NCI-H1092 (cell line): ENCODE measurements at regions not wholly inside any gene's neighbourhood (a gene's known extent, or its start where the extent isn't known, plus 50 kb on each side); places are given as distances from the start of the nearest gene placed in this dataset.
"Not testable (repeated sequence)": the region's sequence is repeated elsewhere in the genome, so short reads cannot be mapped to it uniquely, and the experiment has no call there.

Source experiments
- DNase-seq: peaks from one replicate; lab custom pipeline; 2025; lab: John Stamatoyannopoulos, UW

DNA sequence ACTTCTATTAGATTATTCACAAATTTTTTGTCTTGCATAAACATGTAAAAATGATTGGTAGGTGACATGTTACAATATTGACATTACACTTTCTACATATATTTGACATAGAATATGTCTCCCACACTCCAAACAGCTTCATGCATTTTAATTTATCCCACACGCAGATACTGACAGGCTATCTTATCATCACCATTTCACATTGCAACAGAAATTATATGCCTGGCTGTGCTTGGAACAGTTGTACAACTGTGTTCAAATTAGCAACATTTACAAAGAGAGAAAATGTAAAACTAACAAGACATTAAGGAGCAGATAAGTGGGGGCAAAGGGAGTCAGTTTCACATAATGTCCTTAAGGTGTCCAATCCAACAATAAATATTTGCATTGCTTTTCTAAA is 1208.5 kb downstream of the NSUN3 start:
- DNase-seq = no peak

DNA sequence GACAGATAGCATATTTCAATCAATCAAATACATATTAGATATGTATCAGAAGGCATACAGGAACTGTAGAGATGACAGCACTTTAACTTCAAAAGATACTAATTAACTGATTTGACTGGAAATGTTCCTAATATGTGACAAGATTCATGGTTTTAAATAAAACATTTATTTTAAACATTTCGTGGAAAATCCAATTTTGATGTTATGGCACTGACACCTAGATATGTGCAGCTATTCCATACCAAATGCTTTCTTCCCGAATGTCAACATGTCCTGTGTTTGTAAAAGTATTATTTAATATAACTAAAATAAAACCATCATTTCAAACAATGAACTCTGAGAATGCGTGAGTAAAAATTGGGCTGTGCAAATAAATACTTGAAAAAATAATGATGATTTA is 1209.3 kb downstream of the NSUN3 start:
- no peak for DNase-seq

DNA sequence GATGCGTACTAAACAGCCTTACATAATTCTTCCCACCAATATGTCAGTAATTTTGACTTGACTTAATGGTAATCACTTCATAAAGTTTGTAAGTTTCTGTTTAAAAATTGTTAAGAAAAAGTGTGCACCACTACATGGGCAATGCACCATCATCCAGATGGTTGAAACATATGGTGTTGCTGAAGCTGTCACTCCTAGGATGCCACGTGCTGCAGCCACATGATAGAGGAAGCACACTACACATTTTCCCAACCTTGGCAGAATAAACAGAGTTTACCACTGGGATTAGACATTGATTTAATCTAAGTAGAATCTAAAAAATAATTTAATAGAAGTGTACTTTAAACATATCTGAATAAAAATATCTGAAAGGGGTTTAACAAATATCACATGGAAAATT is 1209.9 kb downstream of the NSUN3 start:
- no peak for DNase-seq

DNA sequence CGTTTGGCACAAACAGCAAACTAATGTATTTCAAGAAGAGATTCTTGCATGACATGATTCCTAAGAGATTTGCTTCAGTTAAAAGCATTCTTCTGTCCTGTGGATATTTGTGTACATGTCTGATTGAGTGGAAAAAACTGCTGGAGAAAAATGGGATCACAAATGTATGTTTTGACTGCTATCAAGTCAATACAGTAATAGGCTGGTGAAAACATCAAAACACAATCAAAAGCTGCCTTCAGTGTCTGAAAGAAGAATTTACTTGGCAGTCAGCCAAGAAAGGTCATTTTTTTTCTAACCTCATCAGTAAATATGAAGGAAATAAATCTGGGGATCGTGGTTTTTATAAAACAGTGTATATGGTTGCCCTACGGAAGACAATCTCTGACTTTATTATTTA is 1214.8 kb downstream of the NSUN3 start:
- no peak for DNase-seq

DNA sequence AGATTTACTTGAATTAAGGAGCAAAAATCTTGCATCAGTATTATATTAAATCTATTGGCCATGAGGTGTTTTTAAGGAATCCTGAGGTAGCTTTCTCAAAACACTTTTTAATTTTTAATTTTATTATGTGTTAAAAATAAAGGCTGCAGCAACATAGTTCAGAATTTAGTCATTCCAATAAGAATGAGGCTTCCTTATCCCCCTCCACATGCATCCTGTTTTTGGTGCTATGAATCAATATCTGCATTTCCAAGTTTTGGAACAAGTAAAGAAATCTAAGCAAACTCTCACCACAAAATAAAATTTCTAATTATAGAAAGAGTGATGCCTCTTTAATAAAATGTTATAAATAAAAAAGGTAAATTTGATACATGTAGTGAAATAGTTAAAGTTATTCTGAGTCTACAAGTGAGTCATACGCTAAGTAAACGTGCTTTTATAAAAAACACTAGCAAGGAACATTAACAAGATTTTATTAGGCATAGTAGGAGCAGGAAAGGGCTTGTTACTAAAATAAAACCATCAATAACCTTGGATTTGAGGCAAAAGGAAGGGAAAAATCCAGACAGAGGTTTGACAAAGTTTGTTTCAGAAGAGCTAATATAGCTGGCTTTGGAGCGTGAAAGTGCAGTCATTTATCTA is 1218.0 kb downstream of the NSUN3 start:
- no peak for DNase-seq

DNA sequence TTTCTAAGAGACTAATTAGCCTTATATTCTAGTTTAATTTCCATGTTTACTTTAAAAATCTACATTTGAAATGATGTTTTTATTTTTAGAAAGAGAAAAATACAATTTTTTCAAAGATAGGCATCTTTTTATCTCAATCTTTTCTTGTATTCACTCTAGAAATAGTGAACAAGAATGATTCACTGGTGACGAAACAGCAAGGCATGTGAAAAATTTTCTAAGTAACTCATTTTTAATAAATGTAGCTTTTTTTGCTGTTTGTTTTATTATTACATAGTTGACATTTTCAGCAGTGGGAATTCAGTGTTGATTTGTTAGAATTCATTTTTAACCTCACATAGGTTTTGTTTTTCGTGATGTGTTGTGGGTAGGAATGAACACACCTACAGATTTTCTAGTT is 1226.4 kb downstream of the NSUN3 start:
- no peak for DNase-seq

DNA sequence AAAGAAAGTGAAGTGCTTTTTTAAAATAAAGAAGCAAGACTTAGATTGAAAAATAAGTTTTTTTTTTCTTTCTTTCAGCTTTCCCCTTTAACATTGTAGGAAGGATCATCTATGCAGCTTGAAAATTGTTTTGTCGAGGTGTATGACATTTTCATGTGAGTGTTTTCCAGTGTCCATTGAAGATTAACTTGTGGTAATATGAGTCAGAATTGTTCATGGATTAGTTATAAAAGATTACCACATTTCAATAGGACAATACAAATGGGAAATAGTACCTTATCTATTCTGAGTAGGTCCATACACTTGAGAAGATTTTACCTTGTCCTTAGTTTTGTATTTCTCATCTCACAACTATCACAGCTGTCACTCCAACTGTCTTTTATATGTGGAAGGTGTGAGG is 1234.7 kb downstream of the NSUN3 start:
- DNase-seq = no peak

DNA sequence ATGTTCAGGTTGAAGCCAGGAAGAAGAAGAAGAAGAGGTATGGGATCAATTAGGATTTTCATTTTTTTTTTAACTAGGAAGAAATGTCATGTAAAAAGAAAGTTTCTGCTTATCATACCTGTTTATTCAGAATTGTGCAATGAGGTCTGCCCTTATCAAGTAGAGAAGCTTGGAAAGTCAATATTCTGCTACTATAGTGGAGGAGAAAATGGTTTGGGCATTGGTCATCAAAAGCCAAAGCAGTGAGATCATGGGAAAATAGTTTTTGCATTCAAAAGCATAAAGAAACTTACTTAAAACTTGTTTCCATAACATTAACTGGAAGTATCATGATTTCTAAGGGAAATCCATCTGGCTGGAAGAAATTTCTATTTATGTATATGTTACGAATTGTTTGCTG is 1239.2 kb downstream of the NSUN3 start:
- DNase-seq = no peak

DNA sequence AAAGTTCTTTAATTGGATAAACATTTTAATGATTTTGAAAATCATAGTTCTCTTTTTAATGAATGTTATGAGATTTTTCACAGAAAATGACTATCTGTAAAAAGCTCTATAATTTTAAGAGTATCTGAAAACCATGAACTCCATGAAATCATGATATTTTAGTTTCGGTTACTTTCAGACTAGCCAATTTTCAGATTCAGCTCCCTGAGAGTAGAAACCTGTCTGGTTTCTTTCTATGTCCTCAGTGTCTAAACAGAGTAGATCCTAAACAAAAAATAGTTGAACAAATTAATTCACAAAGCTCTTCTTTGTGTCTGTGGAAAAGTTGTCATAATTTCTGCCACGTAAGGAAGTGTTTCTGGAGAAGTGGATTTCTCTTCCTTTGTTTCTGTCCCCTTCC is 1247.7 kb downstream of the NSUN3 start:
- no peak for DNase-seq

DNA sequence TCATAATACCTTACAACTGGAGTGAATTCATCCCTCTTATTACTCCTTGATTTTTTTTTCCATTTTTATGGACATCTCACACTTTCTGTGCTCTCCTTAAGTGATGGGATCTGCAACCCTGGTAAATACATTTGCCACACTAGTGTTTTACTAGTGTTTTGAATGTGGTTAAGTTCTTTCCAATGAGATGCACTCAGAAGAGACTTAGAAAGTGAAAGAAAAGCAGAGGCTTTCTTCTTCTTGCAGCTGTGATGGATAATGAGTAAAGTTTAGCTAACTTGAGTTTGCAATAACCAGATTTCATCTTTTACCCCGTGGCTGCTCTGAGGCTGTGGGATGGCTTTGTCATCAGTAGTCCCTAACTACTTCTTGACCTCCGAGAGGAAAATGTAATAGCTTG is 1248.4 kb downstream of the NSUN3 start:
- DNase-seq = no peak

DNA sequence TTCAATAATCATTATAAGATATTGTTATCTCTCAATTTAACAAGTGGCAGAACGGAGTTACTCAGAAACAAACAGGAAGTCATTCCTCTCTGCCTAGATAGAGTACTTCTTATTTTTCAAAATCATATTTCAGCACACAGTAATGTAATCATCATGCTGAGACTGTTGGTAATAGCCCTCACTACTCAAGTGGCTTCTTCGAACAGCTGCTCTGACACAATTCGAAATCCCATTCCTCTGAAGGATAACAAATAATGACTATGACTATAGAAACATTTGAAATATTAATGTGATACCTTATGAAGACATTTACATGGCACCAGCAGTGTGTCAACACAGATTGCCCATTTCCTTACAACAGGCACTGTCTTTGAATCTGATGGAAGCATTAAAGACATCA is 1249.8 kb downstream of the NSUN3 start:
- no peak for DNase-seq

DNA sequence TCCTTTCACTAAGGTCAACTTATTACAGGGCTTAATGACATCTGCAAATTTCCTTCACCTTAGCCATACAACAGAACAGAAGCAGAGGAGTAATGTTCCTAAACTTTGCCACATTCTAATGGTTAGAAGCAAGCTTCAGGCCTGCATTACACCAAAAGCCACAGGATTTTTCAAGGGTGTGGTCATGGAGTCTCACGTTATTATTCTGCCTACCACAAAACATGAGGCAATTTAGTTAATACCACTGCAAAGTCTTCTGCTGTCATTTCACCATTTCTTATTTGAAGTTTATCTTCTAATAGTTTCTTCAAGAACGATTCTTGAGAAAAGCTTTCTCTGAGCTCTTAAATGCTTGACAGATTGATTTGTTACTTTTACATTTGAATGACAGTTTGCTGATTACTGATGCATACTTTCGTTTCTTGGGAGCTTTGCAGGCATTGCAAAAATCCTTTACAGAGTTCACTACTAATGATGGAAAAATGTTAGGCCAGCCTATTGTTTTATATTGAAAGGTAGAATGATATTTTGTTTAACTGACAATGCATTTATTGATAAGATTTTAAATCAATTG is 1257.1 kb downstream of the NSUN3 start:
- no peak for DNase-seq

DNA sequence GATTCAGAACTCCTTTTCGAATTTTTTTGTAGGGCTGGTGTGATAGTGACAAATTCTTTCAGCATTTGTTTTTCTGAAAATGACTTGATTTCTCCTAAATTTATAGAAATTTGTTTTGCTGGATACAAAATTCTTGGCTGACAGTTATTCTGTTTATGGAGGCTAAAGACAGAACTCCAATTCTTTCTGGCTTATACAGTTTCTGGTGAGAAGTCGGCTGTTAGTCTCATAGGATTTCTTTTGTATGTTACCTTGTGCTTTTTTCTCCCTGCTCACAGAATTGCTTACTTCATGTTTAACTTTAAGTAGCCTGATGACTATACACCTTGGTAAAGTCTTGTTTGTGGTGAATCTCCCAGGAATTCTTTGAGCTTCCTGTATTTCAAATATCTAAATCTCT is 1264.6 kb downstream of the NSUN3 start:
- DNase-seq = no peak

DNA sequence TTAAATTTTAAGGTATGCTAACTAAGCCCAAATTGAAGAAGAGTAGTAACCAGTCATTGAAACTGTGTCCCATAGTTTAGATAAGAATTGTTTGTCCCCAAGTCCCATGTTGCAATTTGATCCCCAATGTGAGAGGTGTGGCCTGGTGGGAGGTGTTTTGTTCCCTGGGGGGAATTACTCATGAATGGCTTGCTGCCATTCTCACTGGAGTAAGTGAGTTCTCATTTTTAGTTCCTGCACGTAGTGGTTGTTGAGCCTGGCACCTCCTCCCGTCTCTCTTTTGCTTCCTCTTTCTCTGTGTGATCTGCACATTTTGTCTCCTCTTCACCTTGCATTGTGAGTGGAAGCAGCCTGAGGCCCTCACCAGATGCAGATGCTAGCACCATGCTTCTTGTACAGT is 1271.0 kb downstream of the NSUN3 start:
- DNase-seq = no peak

DNA sequence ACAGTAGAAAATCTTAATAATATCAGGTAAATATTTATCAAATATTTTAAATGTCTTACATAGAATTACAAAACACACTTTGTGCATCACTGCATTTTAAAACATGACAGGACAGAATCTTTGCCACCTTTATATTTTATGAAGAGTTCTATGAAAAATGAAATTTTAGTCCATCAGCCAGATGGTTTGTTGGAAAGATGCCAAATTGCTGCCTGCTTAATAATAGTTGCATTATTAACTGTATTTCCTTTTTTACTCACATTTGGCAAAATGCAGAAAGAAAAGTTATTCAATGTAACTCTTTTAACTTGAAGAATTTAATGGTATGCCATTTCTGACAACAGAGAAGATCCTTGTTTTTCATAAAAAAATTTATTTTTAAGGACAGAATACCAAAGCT is 1271.6 kb downstream of the NSUN3 start:
- DNase-seq = no peak

DNA sequence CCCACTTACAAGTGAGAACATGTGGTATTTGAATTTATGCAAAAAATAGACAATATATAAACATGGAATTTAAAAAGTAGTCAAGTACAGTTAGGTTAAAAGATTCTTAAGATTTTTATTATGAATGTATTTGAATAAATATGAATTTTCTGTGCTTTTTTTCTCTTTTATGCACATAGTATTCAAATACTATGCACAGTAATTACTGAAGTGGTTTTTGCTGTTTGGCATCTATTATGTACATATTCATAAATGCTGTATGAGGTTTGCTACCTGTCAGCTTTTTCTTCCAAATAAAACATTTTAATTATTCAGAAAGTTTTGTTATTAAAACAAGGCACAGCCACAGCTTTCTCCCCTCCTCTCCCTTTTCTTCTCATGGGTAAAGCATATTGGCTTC is 1272.7 kb downstream of the NSUN3 start:
- no peak for DNase-seq

DNA sequence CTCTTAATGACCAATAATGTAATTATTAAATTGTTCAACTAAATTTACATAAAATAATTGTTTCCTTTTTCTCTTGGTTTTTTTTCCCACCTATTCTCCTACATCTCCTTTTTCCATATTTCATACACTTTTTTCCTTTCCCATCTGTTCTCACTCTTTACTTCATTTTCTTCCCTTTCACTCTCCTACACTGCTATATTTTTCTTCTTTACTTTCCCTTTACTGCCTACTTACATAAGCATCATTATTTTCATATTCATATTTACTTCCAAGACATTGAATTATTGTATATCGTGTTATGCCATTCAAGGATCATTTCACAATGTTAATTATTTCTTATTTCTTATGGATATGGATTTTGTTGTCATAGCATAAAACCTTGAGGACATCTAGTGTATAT is 1275.6 kb downstream of the NSUN3 start:
- DNase-seq = no peak

DNA sequence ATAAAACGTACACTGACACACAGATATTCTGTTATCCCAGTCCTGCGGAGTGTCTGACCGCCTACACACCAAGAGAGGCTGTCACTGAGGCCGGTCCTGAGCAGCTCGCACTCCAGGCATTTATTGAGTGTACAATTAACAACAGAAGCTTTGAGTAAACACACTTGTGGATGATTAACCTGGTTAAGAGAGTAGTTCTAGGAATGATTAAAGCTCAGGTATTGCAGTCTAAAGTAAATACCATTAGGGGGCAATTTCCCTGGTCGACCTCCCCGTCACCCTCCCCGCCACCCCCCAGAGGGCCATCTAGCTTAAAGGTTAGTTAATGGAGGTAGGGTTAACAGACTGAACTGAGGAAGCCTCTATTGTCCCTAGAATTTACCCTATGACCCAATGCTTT is 1278.5 kb downstream of the NSUN3 start:
- DNase-seq = no peak

DNA sequence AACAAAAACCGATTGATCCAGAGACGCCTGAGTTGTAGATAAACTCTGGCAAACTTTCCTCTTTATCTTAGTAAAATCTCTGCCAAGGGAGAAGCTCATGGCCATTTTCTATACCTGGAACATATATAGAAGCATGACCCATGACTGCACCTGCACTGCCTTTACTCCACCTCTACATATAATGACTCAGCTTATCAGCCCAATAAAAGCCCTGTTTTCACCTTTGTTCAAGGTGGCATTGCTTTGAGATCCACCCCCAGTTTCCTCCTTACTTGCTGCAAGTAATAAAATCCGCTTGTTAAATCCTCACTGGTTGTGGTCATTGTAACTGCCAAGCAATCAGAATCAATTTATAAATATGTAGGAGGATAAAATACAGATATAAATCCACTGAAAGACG is 1280.4 kb downstream of the NSUN3 start:
- DNase-seq = no peak

DNA sequence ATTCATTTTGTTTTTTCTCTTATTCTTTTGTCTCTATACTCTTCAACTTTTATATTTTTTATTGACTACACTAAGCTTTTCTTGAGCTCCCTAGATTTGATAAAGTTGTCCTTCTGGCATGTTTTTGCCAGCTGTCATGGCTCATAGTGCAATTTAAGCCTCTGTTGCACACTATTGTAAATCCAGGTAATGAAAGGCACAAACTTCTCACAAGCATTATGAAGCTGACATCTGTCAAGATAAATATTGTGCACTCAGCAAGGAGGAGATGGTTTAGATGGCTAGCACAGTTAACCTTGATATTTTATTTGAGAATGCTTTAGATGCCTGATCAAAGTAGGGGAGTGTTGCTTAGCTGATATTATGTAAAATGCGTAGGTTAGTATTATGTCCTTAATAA is 1280.9 kb downstream of the NSUN3 start:
- DNase-seq = no peak

DNA sequence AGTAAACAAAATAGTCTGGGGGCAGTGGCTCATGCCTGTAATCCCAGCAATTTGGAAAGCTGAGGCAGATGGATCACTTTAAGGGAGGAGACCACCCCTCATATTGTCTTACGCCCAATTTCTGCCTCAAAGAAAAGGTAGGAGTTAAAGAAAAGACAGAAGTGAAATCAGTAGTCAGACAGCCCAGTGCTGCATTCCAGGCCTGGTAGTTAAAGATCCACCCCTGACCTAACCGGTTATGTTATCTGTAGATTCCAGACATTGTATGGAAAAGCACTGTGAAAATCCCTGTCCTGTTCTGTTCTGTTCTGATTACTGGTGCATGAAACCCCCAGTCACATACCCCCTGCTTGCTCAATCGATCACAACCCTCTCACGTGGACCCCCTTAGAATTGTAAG is 1285.1 kb downstream of the NSUN3 start:
- not testable (repeated sequence) for DNase-seq

DNA sequence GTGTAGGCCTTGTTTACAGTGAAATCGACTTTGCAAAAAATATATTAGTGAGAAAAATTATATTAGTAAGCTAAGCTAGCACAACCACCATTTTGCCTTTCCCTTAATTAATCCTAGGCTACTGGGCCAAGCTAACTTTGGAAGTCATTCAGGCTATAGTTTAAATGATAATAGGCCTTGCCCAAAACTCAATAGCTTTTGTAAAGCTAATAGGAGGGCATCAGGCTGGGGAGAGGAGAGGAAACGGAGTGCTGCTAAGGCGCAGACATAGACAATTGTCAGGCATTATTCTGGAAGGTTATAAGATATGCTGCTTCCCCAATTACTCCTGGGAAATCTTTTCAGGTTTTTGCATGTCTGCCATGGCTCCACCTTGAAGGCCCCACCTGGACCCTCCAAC is 1286.0 kb downstream of the NSUN3 start:
- DNase-seq = no peak

DNA sequence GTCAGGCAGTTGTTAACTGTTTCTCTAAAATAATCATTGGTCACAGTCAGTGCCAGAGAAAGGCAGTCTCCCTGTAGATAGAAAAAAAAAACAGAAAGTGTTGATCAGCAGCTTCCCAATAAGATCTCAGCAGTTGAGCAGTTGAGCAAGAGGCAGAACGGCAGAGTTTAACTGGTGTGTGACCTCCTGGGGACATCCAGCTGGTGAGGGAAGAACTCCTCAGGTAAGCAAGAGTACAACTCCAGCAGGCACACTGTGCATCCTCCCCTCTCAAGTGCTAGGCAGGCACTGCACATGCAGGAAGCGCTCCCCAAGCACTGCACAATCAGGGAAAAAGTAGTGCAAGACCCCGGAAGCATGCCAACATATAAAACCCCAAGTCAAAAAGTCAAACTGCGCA is 1287.2 kb downstream of the NSUN3 start:
- DNase-seq = no peak

DNA sequence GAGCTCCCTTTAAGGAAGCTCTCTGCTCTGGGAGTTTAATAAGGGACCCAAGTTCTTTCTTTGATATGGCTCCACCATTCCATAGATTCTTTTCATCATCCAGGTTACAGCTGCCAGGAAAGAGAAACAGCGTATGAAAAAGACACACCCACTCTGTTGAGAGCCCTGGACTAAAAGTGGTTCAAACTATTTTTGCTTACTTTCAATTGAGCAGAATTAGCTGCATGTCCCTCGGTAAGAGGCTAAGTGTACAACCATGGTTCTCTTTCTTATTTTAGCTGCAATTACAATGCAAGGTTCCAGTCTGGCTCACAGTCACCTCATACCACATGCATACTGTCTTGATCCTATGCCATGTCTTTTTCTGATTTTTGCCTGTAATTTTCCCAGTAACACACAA is 1288.3 kb downstream of the NSUN3 start:
- no peak for DNase-seq

DNA sequence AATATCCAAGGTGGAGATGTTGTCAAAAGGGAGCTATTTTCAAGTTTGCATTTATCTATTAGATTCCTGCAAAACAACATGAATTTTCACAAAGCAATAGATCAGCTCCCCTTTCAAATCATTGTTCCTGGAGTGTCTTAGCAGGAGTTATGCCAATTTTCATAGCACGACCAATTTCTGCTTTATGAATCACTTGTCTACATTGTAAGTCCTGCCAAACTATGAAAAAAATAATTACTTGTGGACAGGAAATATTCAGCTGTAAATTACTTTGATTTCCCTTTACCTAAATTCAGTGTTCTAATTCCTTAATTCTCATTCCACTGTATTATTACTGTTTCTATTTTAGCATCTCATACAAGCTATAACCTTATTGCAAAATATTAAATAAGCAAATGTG is 1289.6 kb downstream of the NSUN3 start:
- DNase-seq = no peak
